ENCODE measurements at regions not wholly inside any gene's neighbourhood (a gene's known extent, or its start where the extent isn't known, plus 50 kb on each side); places are given as distances from the start of the nearest gene placed in this dataset.

DNA sequence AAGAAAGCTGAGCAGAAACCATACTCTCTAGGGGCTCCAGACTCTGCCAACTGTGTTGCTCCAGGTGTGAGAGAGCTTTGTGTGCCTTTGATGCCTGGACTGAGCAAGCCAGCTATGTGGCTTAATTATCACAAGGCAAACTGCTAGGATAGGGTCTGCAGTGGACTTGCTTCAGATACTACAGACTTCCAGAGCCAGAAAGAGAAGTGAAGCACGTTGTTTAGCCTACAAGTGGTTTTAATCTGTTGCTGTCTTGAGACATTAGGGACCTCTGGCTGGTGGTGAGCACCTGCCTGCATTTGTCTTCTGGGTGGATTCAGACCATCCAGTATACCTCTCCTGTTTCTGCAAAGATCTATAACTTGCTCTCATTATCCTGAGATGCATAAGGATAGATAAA, 353.4 kb upstream of the PLXNA2 start:
- DNase-seq: no peak

DNA sequence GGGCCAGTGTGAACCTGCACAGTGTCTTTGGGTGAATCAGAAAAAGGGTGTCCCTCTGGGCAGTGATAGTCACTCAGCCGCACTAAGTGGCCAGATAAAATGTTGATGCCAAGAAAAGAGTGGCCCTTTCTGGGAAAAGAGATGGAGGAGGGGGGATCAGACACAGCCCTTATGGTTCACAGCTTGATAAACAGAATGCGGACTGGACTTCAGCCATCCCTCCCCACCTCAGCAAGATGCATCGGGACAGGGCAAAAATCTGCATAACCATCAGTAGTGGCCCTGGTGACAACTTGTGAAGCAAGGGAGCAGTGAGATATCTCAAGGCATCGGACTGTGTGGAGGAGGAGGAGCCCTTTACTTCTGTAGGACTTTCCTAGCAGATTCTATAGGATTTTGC, 353.8 kb upstream of the PLXNA2 start:
- no peak for DNase-seq

DNA sequence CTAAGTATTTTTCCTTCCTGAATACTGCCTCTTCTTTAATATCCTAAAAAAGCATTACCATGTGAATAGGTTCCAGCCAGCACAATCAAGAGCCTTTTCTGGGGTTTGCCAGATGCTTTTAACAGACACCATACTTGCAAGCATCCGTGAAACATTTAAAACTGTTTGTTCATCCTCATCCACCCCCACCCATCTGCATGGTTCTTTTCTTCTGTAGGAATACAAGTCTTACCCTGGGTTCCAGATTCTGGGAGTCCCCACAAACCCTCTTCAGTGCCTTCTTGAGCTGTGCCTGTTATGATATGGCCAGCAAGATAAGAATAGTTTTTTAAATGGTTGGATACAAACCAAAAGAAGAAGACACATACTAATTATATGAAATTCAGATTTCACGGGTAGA, 354.9 kb upstream of the PLXNA2 start:
- no peak for DNase-seq

DNA sequence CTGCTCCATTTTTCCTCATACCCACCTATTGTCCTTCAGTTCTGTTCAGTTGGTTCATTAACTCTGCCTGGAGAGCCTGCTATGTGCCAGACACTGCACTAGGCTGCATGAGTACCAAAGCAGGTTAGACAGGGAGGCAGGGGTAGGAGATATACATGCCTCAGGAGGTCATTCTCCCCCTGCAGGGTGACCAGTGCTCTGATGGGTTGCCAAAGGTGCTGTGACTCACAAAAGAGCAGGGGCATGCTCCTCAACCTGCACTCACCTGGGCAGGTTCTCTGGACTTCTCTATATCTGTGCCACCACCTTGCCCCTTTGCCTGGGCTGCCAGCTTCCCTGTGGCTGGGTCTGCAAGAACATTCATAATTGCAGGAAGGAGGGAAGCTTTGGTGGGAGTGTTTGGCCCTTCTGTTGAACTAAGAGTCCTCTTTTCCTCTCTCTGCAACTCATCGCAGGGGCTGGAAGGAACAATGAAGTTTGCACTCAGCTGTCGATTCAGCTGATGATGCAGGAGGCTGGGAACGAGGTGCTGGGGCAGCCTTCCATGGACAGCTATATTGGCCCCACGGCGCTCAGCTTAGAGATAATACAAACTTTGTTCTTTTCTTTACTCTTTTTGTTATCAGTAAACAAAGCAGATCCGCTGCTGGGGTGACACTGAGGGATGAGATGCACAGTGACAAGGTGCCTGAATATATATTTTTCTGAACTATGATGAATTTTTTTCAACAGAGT, 356.4 kb upstream of the PLXNA2 start:
- no peak for DNase-seq

DNA sequence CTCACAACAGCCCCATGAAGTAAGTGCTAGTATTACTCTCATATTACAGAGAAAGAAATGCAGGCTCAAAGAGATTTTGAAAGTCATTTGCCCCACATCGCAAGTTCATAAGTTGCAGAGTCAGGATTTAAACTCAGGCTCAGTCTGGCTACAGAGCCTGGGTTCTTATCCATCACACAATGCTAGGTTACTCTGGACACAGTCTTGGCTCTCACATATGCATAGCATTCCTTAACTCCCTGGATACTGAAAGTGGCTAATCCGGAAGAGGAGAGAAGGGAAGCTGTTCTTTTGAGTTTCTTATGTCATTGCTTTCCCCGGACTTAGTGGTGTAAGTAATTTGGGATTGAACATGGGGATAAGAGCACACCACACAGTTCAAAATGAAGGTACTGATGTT, 357.4 kb upstream of the PLXNA2 start:
- DNase-seq: no peak

DNA sequence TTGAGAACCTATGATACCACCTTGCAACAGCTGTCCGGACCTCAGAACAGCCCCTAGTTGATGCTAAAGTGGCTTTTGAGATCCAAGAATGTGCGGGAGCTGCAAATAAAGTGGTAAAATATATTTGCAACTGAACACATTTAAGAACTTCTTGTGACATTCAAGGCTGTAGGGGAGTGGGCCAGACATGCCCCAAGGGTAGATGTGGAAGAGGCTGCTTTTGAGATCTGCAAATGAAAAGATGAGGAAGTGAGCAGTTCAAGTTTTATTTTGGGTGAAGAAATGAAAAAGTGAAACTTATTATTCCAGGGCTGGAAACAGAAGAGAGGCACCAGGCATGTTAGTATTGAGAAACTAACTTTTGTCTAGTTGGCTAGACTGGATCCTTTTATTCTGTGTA, 359.5 kb upstream of the PLXNA2 start:
- DNase-seq: no peak

DNA sequence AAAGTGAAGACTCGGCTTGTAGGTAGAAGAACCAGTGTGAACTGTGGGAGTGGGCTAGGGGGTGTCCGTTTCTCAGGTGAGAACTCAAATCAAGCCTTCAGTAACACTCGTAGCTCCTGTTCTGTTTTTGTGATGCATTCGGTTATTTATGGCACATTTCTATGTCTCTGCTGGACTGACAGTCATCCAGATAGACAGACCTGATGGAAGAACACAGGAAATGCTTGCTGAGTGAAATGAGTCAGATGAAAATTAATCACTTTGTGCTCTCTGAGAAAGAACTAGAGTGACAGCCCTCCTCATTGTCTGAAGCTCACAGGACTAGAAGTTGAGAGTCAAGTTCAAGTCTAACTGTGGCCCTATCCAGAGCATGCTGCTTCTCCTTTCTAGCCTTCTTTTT, 360.1 kb upstream of the PLXNA2 start:
- DNase-seq: no peak

DNA sequence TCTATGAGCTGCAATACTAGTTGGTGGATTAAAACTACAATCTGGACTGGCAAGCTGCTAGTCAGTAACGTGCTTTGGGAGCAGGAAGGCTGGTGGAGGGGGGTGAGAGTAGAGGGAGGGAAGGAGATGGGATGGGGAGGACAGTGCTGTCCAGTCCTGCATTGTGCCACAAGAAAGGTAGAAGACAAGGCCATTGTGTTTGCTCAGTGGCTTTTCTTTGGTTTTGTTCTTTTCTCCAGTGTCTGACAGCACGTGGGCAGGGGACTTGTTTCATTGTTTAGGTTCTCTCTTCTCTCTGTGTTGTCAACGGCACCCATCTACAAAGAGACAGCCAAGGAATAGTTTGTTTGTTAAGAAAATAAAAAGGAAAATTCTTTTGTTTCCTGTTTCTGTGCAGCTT, 362.8 kb upstream of the PLXNA2 start:
- DNase-seq: no peak

DNA sequence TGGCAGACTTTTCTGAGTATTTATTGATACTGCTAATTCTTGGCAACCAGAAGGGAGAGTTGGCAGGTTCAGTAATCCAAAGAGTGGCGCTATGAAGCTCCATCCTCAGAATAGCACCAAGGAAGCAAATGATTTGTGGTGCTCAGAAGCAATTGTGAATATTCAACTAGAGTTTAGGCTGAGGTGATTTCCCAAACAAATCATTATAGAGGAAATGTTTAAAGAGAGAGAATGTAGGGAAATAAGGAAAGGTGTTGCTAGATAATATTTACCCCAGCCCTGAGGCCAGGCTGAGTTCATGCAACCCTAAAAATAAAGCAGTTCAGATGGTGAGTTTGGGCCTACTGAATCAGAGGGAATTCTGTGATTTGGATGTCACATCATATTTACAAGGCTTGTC, 363.4 kb upstream of the PLXNA2 start:
- no peak for DNase-seq

DNA sequence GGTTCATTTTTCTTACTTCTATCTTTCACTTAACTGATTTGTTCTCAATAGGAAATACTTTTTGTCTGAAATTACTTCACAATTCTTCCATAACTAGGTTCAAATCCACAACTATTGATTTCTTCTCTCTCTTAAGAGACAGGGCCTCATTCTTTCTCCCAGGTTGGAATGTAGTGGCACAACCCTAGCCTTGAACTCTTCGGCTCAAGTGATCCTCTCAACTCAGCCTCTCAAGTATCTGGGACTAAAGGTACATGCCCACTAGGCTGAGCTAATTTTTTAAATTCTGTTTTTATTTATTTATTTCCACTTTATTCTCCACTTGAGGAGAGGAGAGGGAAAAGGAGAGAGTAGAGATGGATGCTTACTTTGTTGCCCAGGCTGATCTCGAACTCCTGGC, 370.4 kb upstream of the PLXNA2 start:
- no peak for DNase-seq

DNA sequence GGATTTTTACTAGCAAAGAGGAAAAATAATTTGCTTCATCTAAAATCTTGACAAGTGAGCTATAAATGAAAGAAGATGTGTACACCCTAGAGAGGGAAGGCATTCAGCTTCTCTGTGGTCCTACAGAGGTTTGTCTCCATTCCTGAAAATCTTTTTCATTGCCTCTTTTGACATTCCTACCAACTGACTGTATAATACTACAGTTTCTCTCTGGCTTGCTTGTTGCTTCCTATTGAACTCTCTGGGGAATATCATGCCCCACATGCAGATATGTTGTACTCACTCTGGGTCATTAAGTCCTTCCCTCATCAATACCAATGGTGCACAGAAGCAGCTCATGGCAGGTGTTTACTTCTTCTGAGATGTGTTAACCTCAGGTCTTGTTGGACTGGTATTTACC, 371.2 kb upstream of the PLXNA2 start:
- DNase-seq: no peak

DNA sequence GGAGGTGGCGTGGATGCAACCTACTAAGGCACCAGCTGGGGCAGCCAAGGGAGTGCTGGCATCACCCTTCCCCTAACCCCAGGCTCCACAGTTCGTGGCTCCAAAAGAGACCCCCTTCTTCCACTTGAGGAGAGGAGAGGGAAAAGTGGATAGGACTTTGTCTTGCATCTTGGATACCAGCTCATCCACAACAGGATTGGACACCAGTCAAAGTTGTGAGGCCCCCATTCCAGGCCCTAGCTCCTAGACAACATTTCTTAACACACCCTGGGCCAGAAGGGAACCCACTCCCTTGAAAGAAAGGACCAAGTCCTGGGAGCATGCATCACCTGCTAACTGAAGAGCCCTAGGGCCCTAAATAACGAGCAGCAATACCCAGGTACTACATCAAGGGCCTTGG, 372.6 kb upstream of the PLXNA2 start:
- no peak for DNase-seq

DNA sequence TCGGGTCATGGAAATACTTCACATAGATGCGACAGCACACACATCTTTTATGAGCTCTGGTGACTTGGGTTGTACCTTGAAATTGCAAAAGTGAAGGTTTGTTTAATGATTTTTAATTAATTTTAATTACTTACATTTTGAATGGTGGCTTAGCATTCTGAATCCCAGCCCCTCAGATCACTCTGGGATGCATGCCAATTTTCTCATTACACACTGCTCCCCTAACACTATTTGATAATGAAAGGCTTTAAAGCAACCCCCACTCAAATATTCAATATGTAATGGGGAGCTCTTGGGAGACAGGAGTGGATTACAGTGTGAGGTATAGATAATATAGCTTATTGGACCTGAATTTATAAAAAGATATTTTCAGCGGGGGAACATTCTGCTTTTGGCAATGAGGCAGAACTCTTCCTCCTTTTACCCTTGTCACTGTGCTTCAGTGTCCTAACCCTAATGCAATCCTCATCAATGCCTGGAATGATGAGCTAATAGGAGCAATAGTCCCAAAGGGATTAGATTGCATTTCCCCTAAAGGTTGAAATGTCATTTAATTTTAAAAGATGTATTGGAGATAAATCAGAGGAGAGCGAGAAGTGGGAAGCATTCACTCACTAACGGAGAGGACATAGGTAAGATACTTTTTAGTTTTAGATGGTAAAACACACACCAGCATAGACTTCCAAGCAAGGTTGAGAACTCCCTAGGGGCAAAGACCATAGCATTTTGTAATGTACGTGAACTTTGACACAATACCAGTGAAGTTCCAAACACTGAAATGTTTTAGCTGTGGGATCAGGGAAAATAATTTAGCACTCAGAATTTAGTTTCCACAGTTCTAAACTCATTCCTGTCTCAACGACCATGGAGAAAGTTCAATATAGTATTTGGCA, 384.1 kb upstream of the PLXNA2 start:
- DNase-seq: no peak

DNA sequence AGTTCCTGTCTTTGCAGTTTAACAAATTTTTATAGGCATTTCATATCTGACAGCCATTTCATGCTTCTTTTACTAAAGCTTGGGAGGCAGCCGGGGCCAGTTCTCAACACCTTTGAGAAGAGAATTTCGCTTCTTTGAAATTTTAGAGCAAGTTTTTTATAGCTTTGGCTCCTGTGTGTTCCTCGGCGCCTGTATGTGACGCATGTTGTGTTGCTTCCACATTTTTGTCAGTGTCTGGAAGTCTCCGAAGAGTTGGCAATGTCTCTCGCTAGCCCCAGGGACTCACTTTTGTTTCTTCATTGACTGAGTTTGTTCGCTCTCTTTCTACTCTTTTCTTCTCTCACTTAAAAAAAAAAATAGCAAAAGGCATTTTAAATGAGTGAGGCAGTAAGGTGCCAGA, 386.9 kb upstream of the PLXNA2 start:
- no peak for DNase-seq

DNA sequence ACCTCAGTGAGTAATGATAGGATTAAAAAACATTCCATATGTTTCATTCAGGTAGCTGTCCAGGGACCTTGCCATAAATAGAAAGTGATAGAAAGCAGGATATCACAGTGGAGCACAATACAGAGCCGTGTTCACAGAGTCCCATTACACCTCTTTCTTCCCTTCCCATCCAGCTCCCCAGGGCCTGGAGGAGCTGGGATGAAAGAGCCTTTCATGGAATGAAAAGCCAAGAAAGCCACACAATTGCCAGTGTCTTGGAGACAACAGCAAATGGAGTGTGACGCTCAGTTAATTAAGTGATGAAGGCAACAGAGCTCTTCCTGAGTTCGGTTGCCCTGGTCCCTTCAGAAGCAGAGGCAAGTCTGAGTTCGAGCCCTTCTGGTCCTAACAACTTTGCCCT, 387.3 kb upstream of the PLXNA2 start:
- no peak for DNase-seq

DNA sequence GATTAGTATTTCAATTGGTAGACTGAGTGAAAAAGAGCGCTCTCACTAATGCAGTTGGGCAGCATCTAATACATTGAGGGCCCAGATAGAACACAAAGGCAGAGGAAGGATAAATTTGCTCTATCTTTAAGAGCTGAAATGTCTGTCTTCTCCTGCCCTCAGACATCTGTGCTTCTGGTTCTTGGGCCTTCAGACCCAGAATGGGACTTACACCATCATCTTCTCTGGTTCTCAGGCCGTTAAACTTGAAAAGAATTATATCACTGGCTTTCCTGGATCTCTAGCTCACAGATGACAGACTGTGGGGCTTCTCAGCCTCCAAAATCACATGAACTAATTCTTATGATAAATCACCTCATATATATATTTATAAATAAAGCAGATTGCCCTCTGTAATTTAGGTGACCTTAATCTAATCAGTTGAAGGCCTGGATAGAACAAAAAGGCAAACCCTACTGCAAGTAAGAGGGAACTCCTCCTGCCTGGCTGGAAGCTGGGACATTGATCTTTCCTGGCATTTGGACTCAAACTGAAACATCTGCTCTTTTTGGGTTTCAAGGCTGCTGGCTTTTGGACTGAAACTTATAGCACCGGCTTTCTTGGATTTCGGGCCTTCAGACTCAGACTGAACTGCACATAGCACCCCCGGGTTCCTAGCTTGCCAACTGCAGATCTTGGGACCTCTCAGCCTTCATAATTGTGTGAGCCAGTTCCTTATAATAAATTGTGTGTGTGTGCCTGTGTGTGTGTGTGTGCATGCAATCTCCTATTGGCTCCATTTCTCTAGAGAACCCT, 390.4 kb upstream of the PLXNA2 start:
- DNase-seq: no peak

DNA sequence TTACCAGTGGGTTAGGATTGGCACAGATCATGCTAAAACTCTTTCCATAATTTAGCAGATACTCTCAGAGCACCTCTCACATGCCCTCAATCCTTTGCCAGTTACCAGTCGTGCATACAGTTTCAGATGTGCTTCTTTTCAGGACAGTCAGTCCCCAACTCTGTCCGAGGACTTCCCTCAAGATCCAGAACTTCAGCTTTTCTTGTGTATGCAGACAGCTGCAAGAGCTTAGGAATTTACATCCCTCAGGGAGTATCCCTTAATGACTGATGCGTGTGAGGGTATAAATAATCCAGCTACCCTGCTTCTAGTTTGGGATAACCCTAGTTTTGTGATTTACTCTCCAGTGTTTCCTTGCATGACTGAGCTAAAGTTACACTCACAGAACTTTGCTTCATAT, 393.0 kb upstream of the PLXNA2 start:
- DNase-seq: no peak

DNA sequence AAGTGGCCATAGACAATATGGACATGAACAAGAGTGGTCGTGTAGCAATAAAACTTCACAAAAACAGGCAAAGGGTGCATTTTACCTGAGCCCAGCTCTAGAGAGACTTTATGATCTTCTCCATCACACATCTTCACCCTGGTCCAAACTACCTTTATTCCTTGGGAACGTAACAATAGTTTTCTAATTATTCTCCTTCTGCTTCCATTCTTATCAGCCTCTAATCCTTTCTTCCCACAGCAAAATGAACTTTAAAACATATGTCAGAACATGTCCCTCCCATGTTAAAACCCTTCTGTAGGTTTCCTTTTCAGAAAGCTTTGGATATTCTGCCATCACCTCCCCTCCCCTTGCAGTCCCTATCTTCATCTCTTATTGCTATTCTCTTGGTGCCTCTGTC, 395.2 kb upstream of the PLXNA2 start:
- no peak for DNase-seq

DNA sequence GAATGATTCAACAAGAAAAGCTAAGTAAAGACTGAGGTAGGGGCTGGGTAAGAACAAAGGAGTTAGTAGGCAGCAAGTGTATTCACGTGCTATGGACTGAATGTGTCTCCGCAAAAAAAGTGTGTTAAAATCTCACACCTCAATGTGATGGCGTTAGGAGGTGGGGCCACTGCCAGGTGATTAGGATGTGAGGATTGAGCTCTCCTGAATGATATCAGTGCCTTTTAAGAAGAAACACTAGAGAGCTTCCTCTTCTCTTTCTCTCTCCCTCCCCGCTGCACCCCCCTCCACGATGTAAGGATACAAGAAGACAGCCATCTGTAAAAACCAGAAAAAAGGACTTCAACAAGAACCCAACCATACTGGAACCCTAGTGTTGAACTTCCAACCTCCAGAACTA, 396.1 kb upstream of the PLXNA2 start:
- DNase-seq: no peak

DNA sequence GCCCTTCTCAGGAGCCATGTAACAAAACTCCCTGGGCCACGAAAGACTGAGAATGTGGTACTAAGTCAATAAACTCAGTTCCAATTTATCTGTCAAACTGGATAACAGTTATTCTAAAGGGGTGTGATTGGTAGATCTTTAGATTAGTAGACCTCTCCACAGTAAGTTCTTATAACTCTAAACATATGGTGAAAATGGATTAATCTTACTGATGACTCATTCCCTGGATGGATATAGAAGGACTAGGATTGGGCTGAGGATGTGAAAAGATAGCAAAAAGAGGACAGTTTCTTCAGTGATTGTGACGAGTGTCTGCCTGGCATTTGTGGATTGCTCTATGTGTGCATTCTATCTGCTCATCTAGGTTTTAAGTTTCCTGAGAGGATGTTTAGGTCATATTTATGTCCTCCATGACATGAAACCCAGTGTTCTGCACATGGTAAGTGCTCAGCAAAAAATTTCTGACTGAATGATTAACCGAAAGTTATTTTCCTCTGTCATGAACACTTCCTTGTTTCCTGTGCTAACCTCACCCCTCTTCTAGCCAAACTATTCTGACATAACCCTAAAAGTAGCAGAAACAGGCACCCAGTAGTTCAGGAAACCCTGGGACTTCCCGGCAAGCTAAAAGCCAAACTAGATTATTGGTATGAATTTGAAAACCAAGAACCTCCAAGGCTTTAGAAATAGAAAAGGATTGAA, 397.5 kb upstream of the PLXNA2 start:
- no peak for DNase-seq

DNA sequence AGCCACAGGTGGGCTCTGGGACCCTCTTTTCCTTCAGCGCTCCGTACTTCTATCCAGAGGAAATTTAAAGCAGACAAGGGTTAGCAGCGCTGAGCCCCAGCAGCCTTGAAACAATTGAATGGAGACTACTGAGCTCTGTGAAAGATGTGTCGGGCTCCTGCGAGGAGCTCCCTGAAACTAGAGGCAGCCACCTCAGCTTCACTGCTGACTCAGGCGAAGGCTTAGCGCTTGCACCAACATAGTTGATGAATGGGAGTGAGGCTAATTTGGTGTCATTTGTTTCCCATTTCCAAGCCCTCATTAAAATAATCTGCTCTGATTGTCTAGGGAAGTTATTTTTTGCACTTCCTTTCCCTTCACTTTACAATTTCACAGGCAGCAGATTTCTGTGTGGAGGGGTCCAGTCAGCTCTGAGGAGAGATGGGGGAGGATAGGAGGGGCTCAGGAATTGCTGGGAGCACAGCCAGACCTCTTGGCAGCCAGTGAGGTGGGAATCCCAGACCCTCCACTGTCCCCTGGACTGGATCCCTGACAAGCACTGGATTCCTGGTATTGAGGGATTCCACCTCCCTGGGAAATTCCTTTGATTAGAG, 398.9 kb upstream of the PLXNA2 start:
- no peak for DNase-seq

DNA sequence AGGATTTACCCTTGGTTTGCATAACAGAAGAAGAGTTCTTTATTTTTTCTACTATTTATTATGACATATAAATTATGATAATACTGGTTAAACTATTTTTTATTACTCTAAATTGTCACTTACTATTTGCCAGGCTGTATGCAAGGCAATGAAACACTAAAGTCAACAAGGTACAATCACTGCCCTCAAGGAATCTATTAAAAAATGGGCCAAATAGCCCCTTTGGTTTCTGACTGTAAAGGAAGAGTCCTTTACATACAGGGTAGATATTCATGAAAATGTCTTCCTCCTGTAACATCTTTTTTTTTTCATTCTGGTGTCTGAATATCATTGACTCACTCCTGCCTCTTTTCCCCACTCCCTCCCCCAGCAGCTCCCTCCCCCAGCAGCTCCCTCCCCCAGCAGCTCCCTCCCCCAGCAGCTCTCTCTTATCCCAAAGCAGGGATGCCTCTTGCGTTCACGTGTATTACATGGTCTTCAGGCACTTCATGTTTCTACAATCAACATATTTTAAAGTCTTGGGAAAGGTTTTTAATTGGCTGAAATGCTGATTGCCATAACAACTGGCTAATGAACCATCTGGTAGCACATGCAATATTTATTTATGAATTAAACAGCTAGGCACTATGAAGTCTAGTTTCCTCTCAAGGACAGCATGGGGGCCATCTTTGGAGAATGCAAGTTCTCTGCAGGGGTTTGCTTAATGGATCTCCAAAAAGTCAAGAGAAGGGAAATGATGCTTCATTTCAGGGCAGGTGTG, 400.4 kb upstream of the PLXNA2 start:
- DNase-seq: peak; percentile 8

Measured in NCI-H2081 treated with DMSO at 0.1 percent for 48 hours (cell line).